ENCODE measurements at regions not wholly inside any gene's neighbourhood (a gene's known extent, or its start where the extent isn't known, plus 50 kb on each side); places are given as distances from the start of the nearest gene placed in this dataset.

DNA sequence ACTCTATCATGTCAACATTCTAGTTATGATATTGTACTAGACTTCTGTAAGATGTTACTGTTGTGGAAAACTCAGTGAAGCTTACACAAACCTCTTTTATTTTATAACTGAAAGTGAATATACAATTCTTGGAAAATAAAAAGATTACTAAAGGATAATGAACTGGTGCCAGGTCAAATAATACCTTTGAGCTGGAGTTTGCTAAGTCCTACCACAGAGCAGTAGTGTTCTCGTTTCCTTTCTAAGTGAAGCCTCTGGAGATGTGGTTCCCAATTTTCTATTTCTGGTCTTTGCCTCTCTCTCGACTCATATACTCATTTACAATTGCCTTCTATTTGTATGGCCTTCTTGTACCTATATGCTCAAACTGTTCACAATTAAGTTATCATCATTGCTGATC lies 942.9 kb downstream of the SQOR start:
- TF ChIP-seq, protein P1, sequence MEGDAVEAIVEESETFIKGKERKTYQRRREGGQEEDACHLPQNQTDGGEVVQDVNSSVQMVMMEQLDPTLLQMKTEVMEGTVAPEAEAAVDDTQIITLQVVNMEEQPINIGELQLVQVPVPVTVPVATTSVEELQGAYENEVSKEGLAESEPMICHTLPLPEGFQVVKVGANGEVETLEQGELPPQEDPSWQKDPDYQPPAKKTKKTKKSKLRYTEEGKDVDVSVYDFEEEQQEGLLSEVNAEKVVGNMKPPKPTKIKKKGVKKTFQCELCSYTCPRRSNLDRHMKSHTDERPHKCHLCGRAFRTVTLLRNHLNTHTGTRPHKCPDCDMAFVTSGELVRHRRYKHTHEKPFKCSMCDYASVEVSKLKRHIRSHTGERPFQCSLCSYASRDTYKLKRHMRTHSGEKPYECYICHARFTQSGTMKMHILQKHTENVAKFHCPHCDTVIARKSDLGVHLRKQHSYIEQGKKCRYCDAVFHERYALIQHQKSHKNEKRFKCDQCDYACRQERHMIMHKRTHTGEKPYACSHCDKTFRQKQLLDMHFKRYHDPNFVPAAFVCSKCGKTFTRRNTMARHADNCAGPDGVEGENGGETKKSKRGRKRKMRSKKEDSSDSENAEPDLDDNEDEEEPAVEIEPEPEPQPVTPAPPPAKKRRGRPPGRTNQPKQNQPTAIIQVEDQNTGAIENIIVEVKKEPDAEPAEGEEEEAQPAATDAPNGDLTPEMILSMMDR (IDR thresholded peaks at IDR 0.05; ENCODE audit: low read length) = no peak
- TF ChIP-seq EZH2phosphoT487 (IDR thresholded peaks at IDR 0.05; ENCODE audit: low read length) (no peak), EZH2 (optimal IDR thresholded peaks at IDR 0.05; ENCODE audit: low read depth, low read length) (no peak)

Data from MM.1S (cell line).